IPS-11a (cell line): ENCODE measurements at regions not wholly inside any gene's neighbourhood (a gene's known extent, or its start where the extent isn't known, plus 50 kb on each side); places are given as distances from the start of the nearest gene placed in this dataset.

Experiments
- H3K4me3 ChIP-seq: one replicate; pipeline ENCODE4 v1.5.1; 2013; ENCODE audit warnings: low read depth, low read length, control low read depth

DNA sequence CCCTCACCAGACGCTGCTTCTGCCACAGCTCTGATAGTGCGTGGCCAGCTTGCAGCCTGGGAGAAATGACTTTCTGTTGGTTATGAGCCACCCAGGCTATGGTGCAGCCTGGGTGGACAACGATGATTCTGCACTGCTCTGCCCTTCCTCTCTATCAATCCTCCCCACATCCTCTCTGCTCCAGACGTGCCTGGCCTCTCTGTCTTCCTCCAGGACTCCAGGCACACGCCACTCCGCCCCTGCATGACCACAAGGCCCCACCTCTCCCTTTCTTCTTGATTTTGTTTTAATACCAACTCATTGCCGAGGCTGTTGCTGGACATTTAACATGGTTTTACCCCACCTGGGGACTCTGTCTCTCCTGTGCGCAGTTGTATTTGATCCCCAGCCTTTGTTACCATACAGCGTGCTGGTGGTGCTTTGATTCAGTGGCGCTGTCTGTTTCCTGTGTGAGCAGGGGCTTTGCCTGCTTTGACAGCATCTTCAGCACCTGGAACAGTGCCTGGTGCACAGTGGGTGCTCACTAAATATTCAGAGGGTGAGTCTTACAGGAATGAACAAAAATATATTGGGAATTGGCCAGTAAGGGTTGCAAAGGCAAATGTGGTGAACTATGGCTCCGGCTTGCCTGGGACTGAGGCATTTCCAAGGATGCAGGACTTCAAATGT is 280.9 kb downstream of the CDH26 start:
- no peak overlapping the region for H3K4me3 ChIP-seq

DNA sequence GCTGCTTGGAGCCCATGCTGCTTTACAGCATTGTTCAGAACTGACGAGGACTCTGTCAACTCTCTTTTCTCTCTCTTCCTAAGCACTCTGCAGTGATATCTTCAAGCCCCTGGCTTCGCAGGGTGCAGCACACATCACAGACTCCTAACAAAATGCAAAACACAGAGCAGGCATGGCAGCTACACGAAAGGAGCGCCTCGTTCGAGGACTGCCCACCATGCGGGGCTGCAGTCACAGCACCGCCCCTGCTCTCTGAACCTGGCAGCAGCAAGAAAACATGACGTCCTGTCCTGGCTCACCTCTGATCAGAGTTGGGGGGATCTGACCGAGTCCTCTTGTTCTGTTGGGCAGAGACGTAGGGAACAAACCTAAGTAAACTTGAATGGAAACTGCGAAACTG is 281.7 kb downstream of the CDH26 start:
- H3K4me3 ChIP-seq = no peak overlapping the region

GRCh38 chr20:60240415-60240814 is 282.2 kb downstream of the CDH26 start:
- H3K4me3 ChIP-seq = no peak overlapping the region

DNA sequence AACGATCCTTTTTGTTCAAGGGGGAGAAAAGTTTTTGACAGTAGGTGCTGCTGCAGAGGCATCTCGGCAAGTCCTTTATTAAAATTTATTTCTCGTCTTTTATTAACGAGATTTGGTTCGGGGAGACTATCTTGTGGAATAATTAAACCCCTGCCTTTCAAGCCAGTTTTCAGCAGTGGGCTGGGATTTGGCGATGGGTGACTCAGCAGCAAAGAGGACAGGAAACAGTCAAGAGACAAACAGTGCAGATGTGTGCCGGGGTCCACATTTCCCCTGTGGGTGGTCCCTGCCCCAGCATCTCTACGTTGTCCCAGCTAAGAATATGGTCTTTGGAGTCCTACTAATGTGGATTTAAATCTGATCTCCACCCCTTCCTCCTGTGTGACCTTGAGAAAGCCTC is 282.8 kb downstream of the CDH26 start:
- H3K4me3 ChIP-seq = no peak overlapping the region

- H3K4me3 ChIP-seq = no peak overlapping the region
Observed at GRCh38 chr20:60242836-60243505, 284.7 kb downstream of the CDH26 start.

DNA sequence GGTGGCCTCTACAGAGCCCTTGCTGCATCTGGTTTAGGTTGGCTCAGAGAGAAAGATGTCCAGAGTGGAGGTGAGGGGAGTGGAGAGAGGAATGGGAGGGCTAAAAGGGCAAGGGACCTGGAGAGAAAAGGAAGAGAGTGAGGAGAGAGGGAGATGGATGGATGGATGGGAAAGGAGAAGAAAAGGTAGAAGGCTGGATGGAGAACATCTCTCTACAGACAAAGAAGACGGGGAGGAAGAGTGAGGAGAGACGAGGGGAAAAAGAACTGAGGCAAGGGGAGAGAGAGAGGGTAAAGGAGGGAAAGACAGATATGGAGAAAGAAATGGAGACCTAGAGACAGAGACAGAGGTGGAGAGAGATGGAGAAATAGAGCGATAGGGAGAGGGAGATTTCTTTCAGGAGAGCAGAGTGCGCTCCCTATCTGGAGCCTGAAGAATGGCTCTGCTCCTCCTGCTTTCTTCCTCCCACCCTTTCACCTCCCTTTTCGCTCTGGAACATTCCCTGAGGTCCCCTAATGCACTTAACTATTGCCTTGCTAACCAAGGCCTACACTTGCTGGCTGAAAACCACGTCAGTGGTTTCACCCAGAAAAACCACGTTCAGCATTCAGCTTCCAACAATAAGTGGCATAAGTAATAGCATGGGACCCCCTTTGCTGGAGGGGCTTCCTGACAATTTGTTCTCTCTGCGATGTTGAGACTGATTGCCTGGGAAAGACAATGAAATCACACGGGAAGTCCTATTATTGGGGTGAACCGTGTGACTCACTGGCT is 286.3 kb downstream of the CDH26 start:
- no peak overlapping the region for H3K4me3 ChIP-seq

DNA sequence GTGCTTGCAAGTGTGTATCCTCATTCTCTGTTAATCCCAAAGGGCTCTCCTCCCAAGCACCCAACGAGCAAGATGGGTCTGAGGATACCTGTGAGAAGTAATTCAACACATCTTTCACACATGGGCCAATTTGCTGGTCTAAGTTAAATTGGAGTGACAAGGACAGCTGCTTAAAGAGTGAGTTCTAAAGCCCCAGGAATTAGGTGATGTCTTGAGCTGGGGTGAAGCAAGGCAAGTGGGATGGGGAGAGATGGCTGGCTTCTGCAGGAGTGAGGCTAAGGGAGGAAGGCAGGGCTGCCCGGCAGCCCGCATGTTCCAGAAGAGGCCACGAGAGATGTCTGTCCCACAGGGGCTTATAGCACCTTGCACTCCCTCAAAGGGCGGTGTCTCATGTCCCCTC is 288.5 kb downstream of the CDH26 start:
- H3K4me3 ChIP-seq = no peak overlapping the region

- H3K4me3 ChIP-seq = no peak overlapping the region
Observed at GRCh38 chr20:60249436-60249835, 291.2 kb downstream of the CDH26 start.

GRCh38 chr20:60250251-60250650 is 292.0 kb downstream of the CDH26 start:
- H3K4me3 ChIP-seq = no peak overlapping the region

GRCh38 chr20:60252866-60253265 is 294.6 kb downstream of the CDH26 start:
- H3K4me3 ChIP-seq = no peak overlapping the region

GRCh38 chr20:60253471-60253870 is 295.2 kb downstream of the CDH26 start:
- H3K4me3 ChIP-seq = no peak overlapping the region

DNA sequence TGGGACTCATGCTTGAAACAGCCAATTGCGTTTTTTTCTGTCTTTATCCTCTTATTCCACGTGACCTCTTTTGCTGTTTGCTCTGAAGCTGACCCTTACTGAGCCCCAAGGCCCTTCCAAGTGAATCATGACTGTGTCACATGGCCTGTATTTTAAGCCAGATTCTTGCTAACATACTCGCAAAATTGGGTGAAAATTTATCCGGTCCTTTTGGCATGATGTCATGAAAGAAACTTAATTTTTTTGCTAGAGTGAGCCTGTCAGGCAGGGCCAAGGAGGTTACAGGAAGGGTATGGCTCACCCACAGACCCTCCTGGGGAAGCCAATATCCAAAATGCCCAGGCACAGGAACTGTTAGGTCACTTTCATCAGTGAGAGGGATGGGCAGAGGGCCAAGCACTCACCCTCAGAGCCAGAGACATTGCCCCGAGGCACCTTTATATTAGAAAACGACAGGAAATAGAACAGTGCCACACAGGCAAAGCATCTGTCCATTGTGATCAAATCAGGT is 296.7 kb downstream of the CDH26 start:
- H3K4me3 ChIP-seq = no peak overlapping the region

- no peak overlapping the region for H3K4me3 ChIP-seq
Observed at GRCh38 chr20:60255415-60255814, 297.2 kb downstream of the CDH26 start.

DNA sequence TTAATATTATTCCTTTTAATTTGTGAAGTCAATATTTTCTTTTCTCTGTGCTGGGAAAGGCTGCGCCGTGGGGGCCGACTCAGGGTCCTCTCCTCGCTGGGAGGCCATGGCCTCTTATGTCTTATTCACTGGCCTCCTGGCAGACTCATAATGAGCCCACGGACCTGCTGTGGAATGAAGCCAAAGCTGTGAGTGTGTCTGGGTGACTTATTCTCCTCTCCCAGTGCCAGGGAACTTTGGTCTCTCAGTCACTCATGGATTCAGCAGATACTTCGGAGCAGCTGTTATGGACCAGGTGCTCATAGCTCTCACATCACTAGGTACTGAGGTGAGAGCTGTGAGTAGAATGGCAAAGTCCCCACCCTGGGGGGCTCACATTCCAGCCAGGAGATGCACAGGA is 297.6 kb downstream of the CDH26 start:
- no peak overlapping the region for H3K4me3 ChIP-seq

DNA sequence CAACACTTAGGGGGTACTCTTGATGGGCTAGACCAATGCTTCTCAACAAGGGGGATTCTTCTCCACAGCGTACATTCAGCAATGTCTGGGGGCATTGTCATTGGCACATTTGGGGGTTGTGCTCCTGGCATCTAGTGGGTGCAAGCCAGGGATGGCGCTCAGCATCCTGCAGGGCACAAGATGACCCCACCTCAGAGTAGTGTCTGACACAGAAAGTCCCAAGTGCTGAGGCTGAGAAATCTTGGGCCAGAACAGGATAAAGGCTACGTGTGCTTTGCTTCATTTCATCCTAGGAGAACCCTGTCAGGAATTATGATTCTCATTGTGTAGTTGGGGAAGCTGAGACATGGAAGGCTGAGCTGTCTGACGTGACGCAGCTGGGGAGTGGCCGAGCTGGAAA is 298.6 kb downstream of the CDH26 start:
- H3K4me3 ChIP-seq = no peak overlapping the region

DNA sequence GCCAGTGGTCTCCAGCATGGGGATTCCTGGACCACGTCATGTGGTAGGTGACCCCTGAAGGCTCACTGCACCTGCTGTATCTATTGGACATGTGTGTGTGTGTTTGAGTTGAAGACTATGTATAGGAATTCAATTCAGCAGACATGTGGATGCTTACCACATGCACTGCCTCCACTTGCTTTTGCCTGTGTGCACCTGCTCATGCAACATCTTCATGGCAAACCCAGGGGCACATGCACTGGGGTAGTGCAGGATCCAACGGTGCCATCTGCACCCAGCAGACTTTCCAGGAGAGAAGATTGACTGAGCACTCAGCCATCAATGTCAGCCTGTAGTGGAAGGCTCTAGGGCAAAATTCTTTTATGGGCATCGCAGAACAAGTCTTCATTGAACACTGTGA is 299.4 kb downstream of the CDH26 start:
- no peak overlapping the region for H3K4me3 ChIP-seq

- H3K4me3 ChIP-seq = no peak overlapping the region
Observed at GRCh38 chr20:60258255-60258863, 300.1 kb downstream of the CDH26 start.

DNA sequence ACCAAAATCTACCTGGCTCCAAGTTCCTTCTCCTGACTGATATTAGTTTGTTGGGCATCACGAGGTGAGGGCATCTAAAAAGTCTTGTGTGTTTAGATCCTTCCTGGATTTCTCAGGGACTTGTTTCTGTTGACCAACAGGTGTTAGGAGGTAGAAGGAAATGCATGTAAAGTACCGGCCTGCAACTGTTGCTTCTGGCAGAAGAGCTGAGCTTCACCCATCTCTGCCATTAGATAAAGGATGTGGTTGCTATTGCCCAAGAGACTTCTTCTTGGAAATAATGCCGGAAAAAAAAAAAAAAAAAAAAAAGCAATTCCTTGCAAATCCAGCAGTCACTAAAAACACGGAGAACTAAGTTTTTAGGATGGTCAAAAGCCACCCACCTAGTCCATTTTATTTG is 303.1 kb downstream of the CDH26 start:
- no peak overlapping the region for H3K4me3 ChIP-seq

- no peak overlapping the region for H3K4me3 ChIP-seq
Observed at GRCh38 chr20:60262967-60263603, 304.9 kb downstream of the CDH26 start.

GRCh38 chr20:60263725-60264709 is 305.8 kb downstream of the CDH26 start:
- H3K4me3 ChIP-seq = no peak overlapping the region
